GM12801 (cell line): ENCODE measurements at regions not wholly inside any gene's neighbourhood (a gene's known extent, or its start where the extent isn't known, plus 50 kb on each side); places are given as distances from the start of the nearest gene placed in this dataset.

Source experiments
- CTCF ChIP-seq: IDR thresholded peaks from one replicate; pipeline ENCODE4 v1.5.1; 2011; ENCODE audit warnings: control low read depth; ENCODE audit not compliant: insufficient read length; ENCODE audit errors: extremely low read depth

- no peak for TF ChIP-seq CTCF
Measured at GRCh38 chr16:17938546-17938945, 398.0 kb downstream of the NPIPA8 start.

GRCh38 chr16:17936766-17937402, 399.7 kb downstream of the NPIPA8 start:
- no peak for TF ChIP-seq CTCF

- no peak for TF ChIP-seq CTCF
Measured at GRCh38 chr16:17930280-17930679, 406.3 kb downstream of the NPIPA8 start.

- no peak for TF ChIP-seq CTCF
Measured at GRCh38 chr16:17926866-17927399, 409.6 kb downstream of the NPIPA8 start.

GRCh38 chr16:17926461-17926860, 410.1 kb downstream of the NPIPA8 start:
- TF ChIP-seq CTCF, result no peak

- no peak for TF ChIP-seq CTCF
Measured at GRCh38 chr16:17925761-17926160, 410.8 kb downstream of the NPIPA8 start.

- TF ChIP-seq CTCF, result no peak
Measured at GRCh38 chr16:17921357-17921978, 415.1 kb downstream of the NPIPA8 start.
